ENCODE measurements at regions not wholly inside any gene's neighbourhood (a gene's known extent, or its start where the extent isn't known, plus 50 kb on each side); places are given as distances from the start of the nearest gene placed in this dataset.

- TF ChIP-seq, protein P1, sequence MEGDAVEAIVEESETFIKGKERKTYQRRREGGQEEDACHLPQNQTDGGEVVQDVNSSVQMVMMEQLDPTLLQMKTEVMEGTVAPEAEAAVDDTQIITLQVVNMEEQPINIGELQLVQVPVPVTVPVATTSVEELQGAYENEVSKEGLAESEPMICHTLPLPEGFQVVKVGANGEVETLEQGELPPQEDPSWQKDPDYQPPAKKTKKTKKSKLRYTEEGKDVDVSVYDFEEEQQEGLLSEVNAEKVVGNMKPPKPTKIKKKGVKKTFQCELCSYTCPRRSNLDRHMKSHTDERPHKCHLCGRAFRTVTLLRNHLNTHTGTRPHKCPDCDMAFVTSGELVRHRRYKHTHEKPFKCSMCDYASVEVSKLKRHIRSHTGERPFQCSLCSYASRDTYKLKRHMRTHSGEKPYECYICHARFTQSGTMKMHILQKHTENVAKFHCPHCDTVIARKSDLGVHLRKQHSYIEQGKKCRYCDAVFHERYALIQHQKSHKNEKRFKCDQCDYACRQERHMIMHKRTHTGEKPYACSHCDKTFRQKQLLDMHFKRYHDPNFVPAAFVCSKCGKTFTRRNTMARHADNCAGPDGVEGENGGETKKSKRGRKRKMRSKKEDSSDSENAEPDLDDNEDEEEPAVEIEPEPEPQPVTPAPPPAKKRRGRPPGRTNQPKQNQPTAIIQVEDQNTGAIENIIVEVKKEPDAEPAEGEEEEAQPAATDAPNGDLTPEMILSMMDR (IDR thresholded peaks at IDR 0.05; ENCODE audit: low read depth, low read length), result no peak
- no peak for TF ChIP-seq POLR2A (IDR thresholded peaks at IDR 0.05; ENCODE audit: extremely low read depth, insufficient read length)
These were observed 143.4 kb downstream of the TMEM144 start for GRCh38 chr4:158353541-158354304.
